ENCODE measurements at regions not wholly inside any gene's neighbourhood (a gene's known extent, or its start where the extent isn't known, plus 50 kb on each side); places are given as distances from the start of the nearest gene placed in this dataset.

DNA sequence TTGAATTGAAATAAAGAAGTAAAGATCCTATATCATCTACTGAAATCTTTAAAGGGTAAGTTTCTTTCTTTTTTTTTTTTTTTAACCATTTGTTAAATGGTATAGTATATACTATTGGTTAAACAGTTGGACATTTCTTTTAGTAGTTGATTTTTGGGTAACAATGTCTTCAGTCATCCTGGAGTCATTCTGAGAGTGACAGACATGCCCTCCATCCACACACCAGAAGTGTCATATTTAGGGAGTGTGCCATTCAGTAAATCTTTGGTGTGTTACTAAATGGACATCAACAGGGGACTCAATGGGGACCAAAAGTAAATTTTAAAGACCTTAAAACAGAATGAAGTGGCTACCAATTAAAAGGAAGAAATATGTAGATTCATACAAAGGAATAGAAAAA is 50.8 kb upstream of the SLC39A10 start:
- no peaks in the 10 kb centered on the region for H3K27me3 ChIP-seq
- H3K36me3 ChIP-seq = no peaks in the 10 kb centered on the region
- intact Hi-C loops (cut with DNase I; ENCODE audit: low total_unique reads) = no loop called here
- TF ChIP-seq, protein P1, sequence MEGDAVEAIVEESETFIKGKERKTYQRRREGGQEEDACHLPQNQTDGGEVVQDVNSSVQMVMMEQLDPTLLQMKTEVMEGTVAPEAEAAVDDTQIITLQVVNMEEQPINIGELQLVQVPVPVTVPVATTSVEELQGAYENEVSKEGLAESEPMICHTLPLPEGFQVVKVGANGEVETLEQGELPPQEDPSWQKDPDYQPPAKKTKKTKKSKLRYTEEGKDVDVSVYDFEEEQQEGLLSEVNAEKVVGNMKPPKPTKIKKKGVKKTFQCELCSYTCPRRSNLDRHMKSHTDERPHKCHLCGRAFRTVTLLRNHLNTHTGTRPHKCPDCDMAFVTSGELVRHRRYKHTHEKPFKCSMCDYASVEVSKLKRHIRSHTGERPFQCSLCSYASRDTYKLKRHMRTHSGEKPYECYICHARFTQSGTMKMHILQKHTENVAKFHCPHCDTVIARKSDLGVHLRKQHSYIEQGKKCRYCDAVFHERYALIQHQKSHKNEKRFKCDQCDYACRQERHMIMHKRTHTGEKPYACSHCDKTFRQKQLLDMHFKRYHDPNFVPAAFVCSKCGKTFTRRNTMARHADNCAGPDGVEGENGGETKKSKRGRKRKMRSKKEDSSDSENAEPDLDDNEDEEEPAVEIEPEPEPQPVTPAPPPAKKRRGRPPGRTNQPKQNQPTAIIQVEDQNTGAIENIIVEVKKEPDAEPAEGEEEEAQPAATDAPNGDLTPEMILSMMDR (IDR thresholded peaks at IDR 0.05) = no peak
- no peak for TF ChIP-seq POLR2A (IDR thresholded peaks at IDR 0.05)
- no peak for TF ChIP-seq POLR2AphosphoS5 (IDR thresholded peaks at IDR 0.05)
- H3K4me1 ChIP-seq = peaks cover 3 to 4% of the 10 kb centered on the region in 2 donors
- H3K27ac ChIP-seq = no peak overlapping the region
- no peaks in the 10 kb centered on the region for H3K9me3 ChIP-seq
- H3K4me3 ChIP-seq = no peak overlapping the region
- no peak for DNase-seq (ENCODE audit: low spot score in 2 of 2)

DNA sequence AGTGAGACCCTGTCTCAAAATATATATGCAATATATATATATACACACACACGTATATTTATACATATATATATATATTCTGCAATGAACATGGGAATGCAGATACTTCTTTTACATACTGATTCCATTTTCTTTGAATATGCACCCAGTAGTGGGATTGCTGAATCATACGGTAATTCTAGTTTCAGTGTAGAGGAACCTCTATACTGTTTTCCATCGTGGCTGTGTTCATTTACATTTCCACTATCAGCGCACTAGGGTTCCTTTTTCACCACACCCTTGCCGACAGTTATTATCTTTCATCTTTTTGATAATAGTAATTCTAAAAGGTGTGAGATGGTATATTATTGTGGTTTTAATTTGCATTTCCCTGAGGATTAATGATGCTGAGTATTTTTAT is 52.3 kb upstream of the SLC39A10 start:
- TF ChIP-seq POLR2AphosphoS5 (IDR thresholded peaks at IDR 0.05) (no peak), POLR2A (IDR thresholded peaks at IDR 0.05) (no peak)
- TF ChIP-seq, protein P1 (IDR thresholded peaks at IDR 0.05) = no peak
- H3K27me3 ChIP-seq = no peaks in the 10 kb centered on the region
- no peak overlapping the region for H3K27ac ChIP-seq
- H3K4me1 ChIP-seq = peaks cover 4 to 6% of the 10 kb centered on the region in 2 donors
- H3K36me3 ChIP-seq = no peaks in the 10 kb centered on the region
- no peak overlapping the region for H3K4me3 ChIP-seq
- intact Hi-C loops (cut with DNase I; ENCODE audit: low total_unique reads) = no loop called here
- H3K9me3 ChIP-seq = no peaks in the 10 kb centered on the region
- no peak for DNase-seq (ENCODE audit: low spot score in 2 of 2)

DNA sequence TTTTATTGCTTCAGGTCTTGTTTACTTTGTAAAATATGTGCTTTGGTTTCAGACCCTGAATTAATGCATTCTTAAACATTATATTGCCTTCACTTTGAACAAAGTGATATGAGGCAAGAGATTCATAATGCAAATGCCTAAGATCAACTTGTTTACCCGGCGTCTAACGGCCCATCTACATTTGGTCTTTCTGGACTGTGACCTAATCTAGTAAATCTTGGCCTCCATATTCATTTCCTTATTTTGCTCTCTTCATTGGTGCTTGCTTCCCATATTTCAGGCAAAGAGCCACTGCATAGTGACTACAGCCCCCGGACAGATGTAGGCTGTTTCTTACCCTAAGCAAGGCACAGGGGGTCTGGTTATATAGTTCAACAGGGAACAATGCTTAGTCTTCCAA is 53.0 kb upstream of the SLC39A10 start:
- Histone ChIP-seq H3K27ac (no peak overlapping the region), H3K27me3 (no peaks in the 10 kb centered on the region), H3K4me3 (no peak overlapping the region), H3K4me1 (peaks cover 4 to 6% of the 10 kb centered on the region in 2 donors), H3K9me3 (no peaks in the 10 kb centered on the region), H3K36me3 (no peaks in the 10 kb centered on the region)
- intact Hi-C loops (cut with DNase I; ENCODE audit: low total_unique reads) = no loop called here
- TF ChIP-seq, protein P1 (IDR thresholded peaks at IDR 0.05) = no peak
- TF ChIP-seq POLR2AphosphoS5 (IDR thresholded peaks at IDR 0.05) (no peak), POLR2A (IDR thresholded peaks at IDR 0.05) (no peak)
- no peak for DNase-seq (ENCODE audit: low spot score in 2 of 2)

DNA sequence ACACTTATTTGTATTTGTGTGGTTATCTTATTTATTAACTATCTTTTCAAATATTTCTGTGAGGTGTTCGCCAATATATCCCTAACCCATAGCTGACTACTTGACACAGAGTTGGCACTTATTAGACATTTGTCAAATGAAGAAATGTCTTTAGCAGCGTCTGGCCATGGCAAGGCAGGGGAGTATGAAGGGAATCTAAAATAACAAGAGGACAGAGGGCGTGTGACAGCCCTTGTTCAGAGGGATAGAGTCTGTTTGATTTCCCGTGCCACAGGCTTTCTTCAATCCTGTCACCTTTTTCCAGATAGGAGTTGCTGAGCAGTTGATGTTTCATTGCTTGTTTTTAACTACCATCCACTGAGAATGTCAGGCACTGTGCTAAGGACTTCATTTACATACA is 53.6 kb upstream of the SLC39A10 start:
- Histone ChIP-seq H3K36me3 (no peaks in the 10 kb centered on the region), H3K27ac (no peak overlapping the region), H3K27me3 (no peaks in the 10 kb centered on the region), H3K4me1 (peaks cover 4 to 6% of the 10 kb centered on the region in 2 donors), H3K9me3 (no peaks in the 10 kb centered on the region), H3K4me3 (no peak overlapping the region)
- DNase-seq (ENCODE audit: low spot score in 2 of 2) = no peak
- intact Hi-C loops (cut with DNase I; ENCODE audit: low total_unique reads) = no loop called here
- TF ChIP-seq POLR2AphosphoS5 (IDR thresholded peaks at IDR 0.05) (no peak), POLR2A (IDR thresholded peaks at IDR 0.05) (no peak)
- TF ChIP-seq, protein P1 (IDR thresholded peaks at IDR 0.05) = no peak

DNA sequence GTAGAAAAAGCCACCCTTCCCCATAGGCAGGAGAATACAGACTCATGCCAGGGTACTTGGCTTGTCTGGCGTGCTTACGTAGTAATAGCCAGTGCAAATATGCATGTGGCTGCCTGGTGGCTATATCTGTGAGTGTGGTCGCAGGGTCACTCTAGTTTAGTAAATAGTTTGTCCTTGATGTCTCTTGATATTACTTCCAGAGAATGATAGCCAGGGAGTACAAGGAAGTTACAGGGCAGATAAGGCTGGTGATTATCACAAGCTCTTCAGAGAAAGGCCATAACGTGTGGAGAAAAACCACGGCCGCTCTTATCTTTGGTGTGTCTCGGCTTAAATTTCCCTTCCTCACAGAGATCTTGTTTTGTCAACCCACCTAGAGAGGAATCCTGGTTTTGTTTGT is 54.3 kb upstream of the SLC39A10 start:
- no peak overlapping the region for H3K27ac ChIP-seq
- DNase-seq (ENCODE audit: low spot score in 2 of 2) = no peak

DNA sequence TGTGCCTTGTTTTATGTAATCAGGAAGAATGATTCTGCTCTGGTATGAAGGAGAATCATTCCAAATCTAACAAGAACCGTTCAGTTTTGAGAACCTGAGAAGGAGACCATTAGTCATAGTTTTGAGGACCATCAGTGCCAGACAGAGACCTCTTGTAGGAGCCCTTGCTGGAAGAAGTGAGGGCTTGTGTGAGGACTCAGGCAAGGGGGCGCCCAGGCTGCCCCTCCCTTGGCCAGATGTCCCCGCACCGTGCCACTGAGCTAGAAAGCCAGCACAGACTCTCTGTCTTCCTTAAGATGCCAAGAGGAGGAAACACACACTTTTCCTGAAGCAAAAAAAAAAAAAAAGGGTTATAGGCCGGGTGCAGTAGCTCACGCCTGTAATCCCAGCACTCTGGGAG is 55.7 kb upstream of the SLC39A10 start:
- intact Hi-C loops (cut with DNase I; ENCODE audit: low total_unique reads) = no loop called here
- peak overlapping the region; percentile 74 to 75 for H3K27ac ChIP-seq
- no peak for DNase-seq (ENCODE audit: low spot score in 2 of 2)
- H3K27me3 ChIP-seq = no peaks in the 10 kb centered on the region
- H3K4me3 ChIP-seq = no peak overlapping the region
- no peaks in the 10 kb centered on the region for H3K9me3 ChIP-seq
- no peak for TF ChIP-seq POLR2A (IDR thresholded peaks at IDR 0.05)
- TF ChIP-seq, protein P1 (IDR thresholded peaks at IDR 0.05) = no peak
- no peak for TF ChIP-seq POLR2AphosphoS5 (IDR thresholded peaks at IDR 0.05)
- H3K4me1 ChIP-seq = peaks cover 4 to 6% of the 10 kb centered on the region in 2 donors
- no peaks in the 10 kb centered on the region for H3K36me3 ChIP-seq

More for the DNA sequence above, 54.3 kb upstream of the SLC39A10 start:
- H3K9me3 ChIP-seq = no peaks in the 10 kb centered on the region
- TF ChIP-seq POLR2A (IDR thresholded peaks at IDR 0.05) = no peak
- no peaks in the 10 kb centered on the region for H3K36me3 ChIP-seq
- no peak overlapping the region for H3K4me3 ChIP-seq
- peaks cover 4 to 6% of the 10 kb centered on the region in 2 donors for H3K4me1 ChIP-seq
- no peaks in the 10 kb centered on the region for H3K27me3 ChIP-seq
- intact Hi-C loops (cut with DNase I; ENCODE audit: low total_unique reads) = no loop called here

All from breast epithelium (tissue), 4 donors.